Testis (tissue), 2 donors: ENCODE measurements at regions not wholly inside any gene's neighbourhood (a gene's known extent, or its start where the extent isn't known, plus 50 kb on each side); places are given as distances from the start of the nearest gene placed in this dataset.
"Not testable (repeated sequence)": the region's sequence is repeated elsewhere in the genome, so short reads cannot be mapped to it uniquely, and the experiment has no call there.

Experiments used
- DNase-seq: peaks from one replicate; pipeline ENCODE4 v3.0.0-alpha.2; 2019
- H3K27ac ChIP-seq, 2 donors: fragments of 200-600 bp; sonication (generic); one replicate each; pipeline ENCODE4 v1.5.1; 2019
- H3K27me3 ChIP-seq: fragments of 200-600 bp; sonication (generic); one replicate; pipeline ENCODE4 v1.5.1; 2019
- H3K36me3 ChIP-seq: fragments of 200-600 bp; sonication (generic); one replicate; pipeline ENCODE4 v1.5.1; 2017; ENCODE audit warnings: low read depth; ENCODE audit errors: missing control alignments
- H3K4me1 ChIP-seq: fragments of 200-600 bp; sonication (generic); one replicate; pipeline ENCODE4 v1.5.1; 2019
- H3K4me3 ChIP-seq, 2 donors: fragments of 200-600 bp; sonication (generic); one replicate each; pipeline ENCODE4 v1.5.1; 2017 to 2019
- H3K9me3 ChIP-seq: fragments of 200-600 bp; sonication (generic); one replicate; pipeline ENCODE4 v1.5.1; 2017
- CTCF ChIP-seq, 3 experiments: fragments of 450-650 bp in 2 of 3; fragments of 200-600 bp in 1 of 3; sonication (generic) in 1 of 3; IDR thresholded peaks; one replicate each; pipeline ENCODE4 v1.5.1; 2016 to 2019; ENCODE audit warnings: antibody characterized with exemption in 3 of 3, mild to moderate bottlenecking in 2 of 3, moderate library complexity in 1 of 3
- POLR2A ChIP-seq: fragments of 450-650 bp; IDR thresholded peaks from one replicate; pipeline ENCODE4 v1.6.1; 2017; ENCODE audit warnings: antibody characterized with exemption, mild to moderate bottlenecking, moderate library complexity
- WGBS, 2 donors: methylation state at CpG; one replicate each; pipeline ENCODE4 v1.1.5; 2018; 5-methylcytosine and 5-hydroxymethylcytosine counted together
- intact Hi-C: fragments of 100-400 bp; cut with DNase I; formaldehyde crosslinking; loops from one replicate; pipeline ENCODE4 v1.15.1; 2023; ENCODE audit warnings: low total_unique reads

DNA sequence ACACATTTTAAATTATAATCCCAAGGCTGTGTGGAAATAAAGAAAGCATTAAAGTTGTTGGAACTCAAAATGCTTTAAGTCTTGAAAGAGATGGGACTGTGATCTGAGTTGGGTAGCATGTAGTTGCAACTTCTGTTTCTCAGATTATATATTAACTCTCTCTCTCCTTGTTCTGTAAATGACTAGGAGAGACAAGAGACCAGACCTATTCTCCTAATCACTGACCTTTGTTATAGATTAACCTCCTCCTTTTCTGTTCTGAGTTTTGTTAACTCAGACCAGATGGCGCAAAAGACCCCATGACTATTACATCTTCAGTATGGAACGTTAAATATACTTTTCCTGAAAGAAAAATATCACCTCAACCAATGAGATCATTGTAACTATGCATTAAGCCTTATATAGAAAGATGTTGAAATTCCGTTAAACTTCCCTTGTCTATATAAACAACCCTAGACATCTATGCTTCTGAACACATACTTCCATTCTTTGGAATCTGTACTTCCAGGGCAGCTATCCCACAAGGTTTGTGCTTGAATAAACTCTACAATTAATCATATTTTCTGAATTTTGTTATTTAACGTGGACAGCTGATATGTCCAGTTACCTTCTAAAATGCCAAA, 143.5 kb upstream of the TRIM24 start:
- H3K9me3 ChIP-seq = no peaks in the 10 kb centered on the region
- H3K36me3 ChIP-seq = no peaks in the 10 kb centered on the region
- WGBS, 2 donors = 81 to 83% methylated on average over 4 of the region's 4 CpGs
- no peaks in the 10 kb centered on the region for H3K27me3 ChIP-seq
- H3K4me3 ChIP-seq = no peak overlapping the region
- no peaks in the 10 kb centered on the region for H3K4me1 ChIP-seq
- no peak for DNase-seq
- H3K27ac ChIP-seq = no peak overlapping the region
- intact Hi-C loops = no loop called here
- TF ChIP-seq POLR2A = no peak
- TF ChIP-seq CTCF (IDR thresholded peaks at IDR 0.05) = no peak

GRCh38 chr7:138317044-138317596, 142.9 kb upstream of the TRIM24 start:
- Histone ChIP-seq H3K9me3 (no peaks in the 10 kb centered on the region), H3K4me3 (no peak overlapping the region), H3K27me3 (no peaks in the 10 kb centered on the region), H3K4me1 (no peaks in the 10 kb centered on the region), H3K27ac (no peak overlapping the region), H3K36me3 (no peaks in the 10 kb centered on the region)
- intact Hi-C loops = no loop called here
- 92 to 94% methylated on average over 5 of the region's 5 CpGs for WGBS, 2 donors
- DNase-seq = no peak
- no peak for TF ChIP-seq CTCF (IDR thresholded peaks at IDR 0.05)
- no peak for TF ChIP-seq POLR2A

DNA sequence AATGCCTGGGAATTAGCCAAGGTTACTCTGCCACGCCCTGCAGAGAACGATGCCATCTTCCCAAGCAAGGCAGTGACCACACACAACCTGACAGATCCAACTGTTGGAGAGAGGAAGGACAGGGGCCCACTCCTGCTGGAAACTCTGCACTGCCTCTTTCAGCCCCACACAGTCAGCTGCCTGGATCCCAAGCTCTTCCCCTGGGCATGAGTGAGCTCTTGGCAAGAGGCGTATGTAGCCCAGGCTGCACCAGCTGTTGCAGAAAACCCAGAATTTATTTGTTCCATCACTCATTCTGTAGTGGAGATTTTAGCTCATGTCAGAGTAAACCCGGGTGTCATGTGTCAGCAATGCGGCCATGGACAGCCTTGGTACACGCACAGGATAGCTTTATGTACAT, 135.1 kb upstream of the TRIM24 start:
- H3K27ac ChIP-seq = no peak overlapping the region
- intact Hi-C loops = no loop called here
- H3K36me3 ChIP-seq = no peaks in the 10 kb centered on the region
- H3K9me3 ChIP-seq = no peaks in the 10 kb centered on the region
- no peak for DNase-seq
- TF ChIP-seq POLR2A = no peak
- no peak for TF ChIP-seq CTCF (IDR thresholded peaks at IDR 0.05)
- H3K27me3 ChIP-seq = no peaks in the 10 kb centered on the region
- WGBS, 2 donors = 88 to 94% methylated on average over 5 to 6 of the region's 6 CpGs
- H3K4me3 ChIP-seq = no peak overlapping the region
- no peaks in the 10 kb centered on the region for H3K4me1 ChIP-seq

DNA sequence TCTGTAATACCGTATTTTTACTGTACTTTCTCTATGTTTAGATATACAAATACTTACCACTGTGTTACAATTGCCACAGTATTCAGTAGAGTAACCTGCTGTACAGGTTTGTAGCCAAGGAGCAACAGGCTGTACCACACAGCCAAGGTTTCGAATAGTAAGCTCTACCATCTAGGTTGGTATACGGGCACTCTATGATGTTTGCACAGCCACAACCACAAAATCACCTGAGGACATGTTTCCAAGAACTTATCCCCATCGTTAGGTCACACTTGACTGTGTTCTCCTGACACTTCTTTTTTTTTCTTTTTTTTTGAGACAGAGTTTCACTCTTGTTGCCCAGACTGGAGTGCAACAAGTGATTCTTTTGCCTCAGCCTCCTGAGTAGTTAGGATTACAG, 134.6 kb upstream of the TRIM24 start:
- TF ChIP-seq POLR2A = no peak
- TF ChIP-seq CTCF (IDR thresholded peaks at IDR 0.05) = no peak
- H3K9me3 ChIP-seq = no peaks in the 10 kb centered on the region
- no peak overlapping the region for H3K27ac ChIP-seq
- no peaks in the 10 kb centered on the region for H3K36me3 ChIP-seq
- 70 to 72% methylated on average over 4 of the region's 4 CpGs for WGBS, 2 donors
- no peak overlapping the region for H3K4me3 ChIP-seq
- intact Hi-C loops = no loop called here
- no peaks in the 10 kb centered on the region for H3K27me3 ChIP-seq
- DNase-seq = no peak
- H3K4me1 ChIP-seq = no peaks in the 10 kb centered on the region

DNA sequence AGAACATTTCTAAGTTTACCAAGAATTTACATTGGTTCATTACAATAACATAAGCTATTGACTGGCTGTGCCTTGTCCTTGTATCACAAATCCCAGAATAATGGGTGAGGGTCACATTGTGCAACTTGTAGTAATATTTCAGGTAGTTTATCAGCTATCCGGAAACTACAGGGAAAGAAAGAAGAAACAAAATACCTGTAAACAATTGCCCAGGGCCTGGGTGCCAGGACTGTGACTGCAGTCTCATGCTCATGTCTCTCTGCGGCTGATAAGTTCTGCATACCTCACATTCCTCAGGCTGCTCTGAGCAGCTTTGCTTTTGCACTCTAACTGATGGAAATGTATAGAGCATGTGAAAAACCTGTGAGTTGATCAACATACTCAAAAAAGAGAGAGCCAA, 131.8 kb upstream of the TRIM24 start:
- no peak for TF ChIP-seq POLR2A
- no peak for TF ChIP-seq CTCF (IDR thresholded peaks at IDR 0.05)
- intact Hi-C loops = no loop called here

DNA sequence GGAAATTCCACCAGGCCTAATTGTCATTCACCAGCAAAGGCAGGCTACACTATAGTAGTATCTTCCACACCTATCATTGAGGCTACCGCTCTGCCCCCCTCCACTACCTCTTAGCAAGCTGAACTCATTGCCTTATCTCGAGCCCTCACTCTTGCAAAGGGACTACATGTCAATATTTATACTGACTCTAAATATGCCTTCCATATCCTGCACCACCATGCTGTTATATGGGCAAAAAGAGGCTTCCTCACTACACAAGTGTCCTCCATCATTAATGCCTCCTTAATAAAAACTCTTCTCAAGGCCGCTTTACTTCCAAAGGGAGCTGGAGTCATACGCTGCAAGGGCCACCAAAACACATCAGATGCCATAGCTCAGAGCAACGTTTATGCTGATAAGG, 127.2 kb upstream of the TRIM24 start:
- H3K4me1 ChIP-seq, H3K27me3 ChIP-seq, H3K27ac ChIP-seq, intact Hi-C loops, H3K4me3 ChIP-seq, H3K9me3 ChIP-seq, DNase-seq, H3K36me3 ChIP-seq: not testable (repeated sequence)
- WGBS, 2 donors = 90 to 96% methylated on average over 5 of the region's 5 CpGs

More for the DNA sequence above, 131.8 kb upstream of the TRIM24 start:
- Histone ChIP-seq H3K4me3 (no peak overlapping the region), H3K4me1 (no peaks in the 10 kb centered on the region), H3K36me3 (no peaks in the 10 kb centered on the region), H3K27ac (no peak overlapping the region), H3K9me3 (no peaks in the 10 kb centered on the region), H3K27me3 (no peaks in the 10 kb centered on the region)
- peak; percentile 19 for DNase-seq
- WGBS, 2 donors = 60 to 64% methylated on average over 2 of the region's 2 CpGs
